ENCODE measurements at regions not wholly inside any gene's neighbourhood (a gene's known extent, or its start where the extent isn't known, plus 50 kb on each side); places are given as distances from the start of the nearest gene placed in this dataset.

DNA sequence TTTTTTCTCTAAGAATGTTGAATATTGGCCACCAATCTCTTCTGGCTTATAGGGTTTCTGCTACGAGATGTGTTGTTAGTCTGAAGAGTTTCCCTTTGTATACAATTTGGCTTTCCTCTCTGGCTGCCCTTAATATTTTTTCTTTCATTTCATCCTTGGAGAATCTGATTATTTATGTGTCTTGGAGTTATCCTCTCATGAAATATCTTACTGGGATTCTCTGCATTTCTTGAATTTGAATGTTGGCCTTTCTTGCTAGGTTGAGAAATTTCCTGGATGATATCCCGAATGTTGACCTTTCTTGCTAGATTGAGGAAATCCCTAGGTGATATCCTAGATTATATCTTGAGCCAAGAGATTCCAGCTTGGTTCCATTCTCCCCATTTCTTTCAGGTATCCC is 125.6 kb downstream of the SLC5A7 start:
- H3K4me3 ChIP-seq (ENCODE audit: control insufficient read depth, low read depth, low read length): no peak overlapping the region
- no peak for DNase-seq (ENCODE audit: low read depth)
- no peak for TF ChIP-seq CTCF (IDR thresholded peaks at IDR 0.05; ENCODE audit: control insufficient read depth, insufficient read depth, low read depth, low read length, missing control alignments)

DNA sequence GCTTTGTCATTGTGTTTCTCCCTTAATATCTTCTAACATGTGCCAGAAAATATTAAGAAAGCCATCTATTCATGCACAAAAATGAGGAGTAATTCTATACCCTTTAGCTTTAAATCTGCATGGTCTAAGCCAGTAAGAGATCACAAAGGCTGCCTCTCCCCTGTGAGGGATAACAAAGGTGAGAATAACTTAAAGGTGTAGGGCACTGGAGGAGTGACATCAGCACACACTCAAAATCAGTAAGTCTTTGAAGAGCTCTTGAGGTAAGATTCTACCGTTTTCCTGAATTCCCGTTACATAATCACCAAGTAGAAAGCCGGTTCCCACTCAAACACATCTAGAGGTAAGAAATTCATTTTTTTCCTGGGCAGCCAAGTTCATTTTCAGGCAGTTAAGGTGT is 123.9 kb upstream of the SULT1C3 start:
- no peak overlapping the region for H3K4me3 ChIP-seq (ENCODE audit: control insufficient read depth, low read depth, low read length)
- no peak for DNase-seq (ENCODE audit: low read depth)
- TF ChIP-seq CTCF (IDR thresholded peaks at IDR 0.05; ENCODE audit: control insufficient read depth, insufficient read depth, low read depth, low read length, missing control alignments): no peak

- DNase-seq (ENCODE audit: low read depth): no peak
- TF ChIP-seq CTCF (IDR thresholded peaks at IDR 0.05; ENCODE audit: control insufficient read depth, insufficient read depth, low read depth, low read length, missing control alignments): no peak
- H3K4me3 ChIP-seq (ENCODE audit: control insufficient read depth, low read depth, low read length): no peak overlapping the region
Observed at GRCh38 chr2:108118996-108119395, 120.8 kb upstream of the SULT1C3 start.

- no peak for DNase-seq (ENCODE audit: low read depth)
- no peak overlapping the region for H3K4me3 ChIP-seq (ENCODE audit: control insufficient read depth, low read depth, low read length)
- no peak for TF ChIP-seq CTCF (IDR thresholded peaks at IDR 0.05; ENCODE audit: control insufficient read depth, insufficient read depth, low read depth, low read length, missing control alignments)
Observed at GRCh38 chr2:108119492-108119891, 120.3 kb upstream of the SULT1C3 start.

GRCh38 chr2:108124736-108125495 is 114.9 kb upstream of the SULT1C3 start:
- H3K4me3 ChIP-seq (ENCODE audit: control insufficient read depth, low read depth, low read length): no peak overlapping the region
- TF ChIP-seq CTCF (IDR thresholded peaks at IDR 0.05; ENCODE audit: control insufficient read depth, insufficient read depth, low read depth, low read length, missing control alignments): no peak
- no peak for DNase-seq (ENCODE audit: low read depth)

- no peak overlapping the region for H3K4me3 ChIP-seq (ENCODE audit: control insufficient read depth, low read depth, low read length)
- no peak for DNase-seq (ENCODE audit: low read depth)
- no peak for TF ChIP-seq CTCF (IDR thresholded peaks at IDR 0.05; ENCODE audit: control insufficient read depth, insufficient read depth, low read depth, low read length, missing control alignments)
Observed at GRCh38 chr2:108125581-108125980, 114.2 kb upstream of the SULT1C3 start.
